NB4 (cell line): ENCODE measurements at regions not wholly inside any gene's neighbourhood (a gene's known extent, or its start where the extent isn't known, plus 50 kb on each side); places are given as distances from the start of the nearest gene placed in this dataset.

ENCODE experiments used
- POLR2A ChIP-seq: IDR thresholded peaks from 2 replicates; pipeline ENCODE4 v1.6.1; 2011; ENCODE audit warnings: mild to moderate bottlenecking; ENCODE audit not compliant: insufficient read length; ENCODE audit errors: extremely low read depth
- TF ChIP-seq, protein P1 (sequence below): IDR thresholded peaks from one replicate; pipeline ENCODE4 v1.5.1; 2012; ENCODE audit warnings: low read depth, low read length
- TF ChIP-seq, protein P2 (sequence below): IDR thresholded peaks from 2 replicates; pipeline ENCODE4 v1.6.1; 2011; ENCODE audit warnings: low read depth, low read length

DNA sequence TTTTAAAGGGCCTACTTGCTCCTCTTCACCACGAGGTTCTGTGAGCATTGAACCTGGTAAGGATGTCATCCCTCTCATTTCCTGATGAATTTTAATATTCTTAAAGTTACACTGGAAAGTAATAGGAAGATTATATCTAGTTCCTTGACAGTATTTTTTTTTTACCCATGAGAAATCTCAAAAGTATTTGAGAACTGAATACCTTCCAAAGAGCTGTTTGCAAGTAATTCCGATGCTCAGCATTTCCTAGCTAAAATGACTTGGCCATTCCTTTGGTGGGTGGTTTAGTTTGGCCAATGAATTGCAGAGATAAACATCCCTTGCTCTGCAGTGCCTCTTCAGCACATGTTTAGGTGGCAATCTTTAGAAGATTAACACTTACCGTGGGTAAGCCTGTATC is 110.2 kb upstream of the WDR1 start:
- TF ChIP-seq, protein P1, sequence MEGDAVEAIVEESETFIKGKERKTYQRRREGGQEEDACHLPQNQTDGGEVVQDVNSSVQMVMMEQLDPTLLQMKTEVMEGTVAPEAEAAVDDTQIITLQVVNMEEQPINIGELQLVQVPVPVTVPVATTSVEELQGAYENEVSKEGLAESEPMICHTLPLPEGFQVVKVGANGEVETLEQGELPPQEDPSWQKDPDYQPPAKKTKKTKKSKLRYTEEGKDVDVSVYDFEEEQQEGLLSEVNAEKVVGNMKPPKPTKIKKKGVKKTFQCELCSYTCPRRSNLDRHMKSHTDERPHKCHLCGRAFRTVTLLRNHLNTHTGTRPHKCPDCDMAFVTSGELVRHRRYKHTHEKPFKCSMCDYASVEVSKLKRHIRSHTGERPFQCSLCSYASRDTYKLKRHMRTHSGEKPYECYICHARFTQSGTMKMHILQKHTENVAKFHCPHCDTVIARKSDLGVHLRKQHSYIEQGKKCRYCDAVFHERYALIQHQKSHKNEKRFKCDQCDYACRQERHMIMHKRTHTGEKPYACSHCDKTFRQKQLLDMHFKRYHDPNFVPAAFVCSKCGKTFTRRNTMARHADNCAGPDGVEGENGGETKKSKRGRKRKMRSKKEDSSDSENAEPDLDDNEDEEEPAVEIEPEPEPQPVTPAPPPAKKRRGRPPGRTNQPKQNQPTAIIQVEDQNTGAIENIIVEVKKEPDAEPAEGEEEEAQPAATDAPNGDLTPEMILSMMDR: no peak
- no peak for TF ChIP-seq POLR2A
- TF ChIP-seq, protein P2, sequence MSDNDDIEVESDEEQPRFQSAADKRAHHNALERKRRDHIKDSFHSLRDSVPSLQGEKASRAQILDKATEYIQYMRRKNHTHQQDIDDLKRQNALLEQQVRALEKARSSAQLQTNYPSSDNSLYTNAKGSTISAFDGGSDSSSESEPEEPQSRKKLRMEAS: no peak
